H9 (cell line): ENCODE measurements at regions not wholly inside any gene's neighbourhood (a gene's known extent, or its start where the extent isn't known, plus 50 kb on each side); places are given as distances from the start of the nearest gene placed in this dataset.

Experiments used
- DNase-seq: peaks from one replicate; pipeline ENCODE4 v3.0.0-alpha.2; 2017
- H2AFZ ChIP-seq: one replicate; pipeline ENCODE4 v1.6.1; 2013; ENCODE audit warnings: mild to moderate bottlenecking, low read length, control low read depth, moderate library complexity
- H2AK5ac ChIP-seq: 2 replicates; pipeline ENCODE4 v1.6.1; 2013; ENCODE audit warnings: low read length, control low read depth, mixed read lengths; ENCODE audit not compliant: insufficient read length
- H2BK120ac ChIP-seq: one replicate; pipeline ENCODE4 v1.6.1; 2013; ENCODE audit warnings: low read depth, mild to moderate bottlenecking, low read length, control low read depth, inconsistent platforms; ENCODE audit not compliant: poor library complexity, severe bottlenecking
- H2BK12ac ChIP-seq: 2 replicates; pipeline ENCODE4 v1.6.1; 2013; ENCODE audit warnings: low read length, control low read depth, mixed read lengths, low read depth; ENCODE audit not compliant: insufficient read length
- H2BK15ac ChIP-seq: 2 replicates; pipeline ENCODE4 v1.6.1; 2013; ENCODE audit warnings: low read depth, low read length, control low read depth
- H2BK20ac ChIP-seq: one replicate; pipeline ENCODE4 v1.6.1; 2013; ENCODE audit warnings: low read depth, mild to moderate bottlenecking, low read length, control low read depth, inconsistent platforms; ENCODE audit not compliant: poor library complexity, severe bottlenecking
- H2BK5ac ChIP-seq: 2 replicates; pipeline ENCODE4 v1.6.1; 2013; ENCODE audit warnings: low read length, control low read depth, mixed read lengths; ENCODE audit not compliant: insufficient read length
- H3K14ac ChIP-seq: 2 replicates; pipeline ENCODE4 v1.6.1; 2013; ENCODE audit warnings: low read length, control low read depth; ENCODE audit not compliant: insufficient read depth
- H3K18ac ChIP-seq: 2 replicates; pipeline ENCODE4 v1.6.1; 2013; ENCODE audit warnings: low read depth, mild to moderate bottlenecking, mixed read lengths, low read length, control low read depth; ENCODE audit not compliant: insufficient read length
- H3K23ac ChIP-seq: 2 replicates; pipeline ENCODE4 v1.6.1; 2013; ENCODE audit warnings: low read length, control low read depth, mixed read lengths, low read depth; ENCODE audit not compliant: insufficient read length
- H3K23me2 ChIP-seq: 2 replicates; pipeline ENCODE4 v1.6.1; 2013; ENCODE audit warnings: low read depth, mild to moderate bottlenecking, mixed read lengths, low read length, control low read depth; ENCODE audit not compliant: insufficient read length, poor library complexity, severe bottlenecking
- H3K27ac ChIP-seq: 2 replicates; pipeline ENCODE4 v1.5.1; 2013; ENCODE audit warnings: low read length, control low read depth, mixed read lengths, low read depth; ENCODE audit not compliant: insufficient read length
- H3K27me3 ChIP-seq: 2 replicates; pipeline ENCODE4 v1.6.1; 2013; ENCODE audit warnings: low read length, control low read depth, inconsistent platforms; ENCODE audit not compliant: insufficient read depth
- H3K4ac ChIP-seq: 2 replicates; pipeline ENCODE4 v1.6.1; 2013; ENCODE audit warnings: low read depth, mild to moderate bottlenecking, control low read depth, inconsistent platforms, low read length, moderate library complexity
- H3K4me1 ChIP-seq: 2 replicates; pipeline ENCODE4 v1.6.1; 2013; ENCODE audit warnings: low read length, control low read depth, inconsistent platforms; ENCODE audit not compliant: insufficient read depth
- H3K4me2 ChIP-seq: 2 replicates; pipeline ENCODE4 v1.6.1; 2013; ENCODE audit warnings: low read length, control low read depth, mixed read lengths; ENCODE audit not compliant: insufficient read length, insufficient read depth
- H3K56ac ChIP-seq: 2 replicates; pipeline ENCODE4 v1.6.1; 2013; ENCODE audit warnings: low read depth, mild to moderate bottlenecking, mixed read lengths, low read length, control low read depth; ENCODE audit not compliant: insufficient read length
- H3K79me1 ChIP-seq: 2 replicates; pipeline ENCODE4 v1.6.1; 2013; ENCODE audit warnings: low read depth, mild to moderate bottlenecking, moderate library complexity, low read length, control low read depth, inconsistent platforms; ENCODE audit not compliant: insufficient read depth, poor library complexity, severe bottlenecking
- H3K79me2 ChIP-seq: 2 replicates; pipeline ENCODE4 v1.6.1; 2013; ENCODE audit warnings: low read length, control low read depth, inconsistent platforms; ENCODE audit not compliant: insufficient read depth
- H3K9ac ChIP-seq: 2 replicates; pipeline ENCODE4 v1.6.1; 2013; ENCODE audit warnings: low read length, control low read depth, mixed read lengths; ENCODE audit not compliant: insufficient read length; ENCODE audit errors: extremely low read depth
- H3K9me3 ChIP-seq: one replicate; pipeline ENCODE4 v1.6.1; 2013; ENCODE audit warnings: low read depth, low read length, inconsistent platforms; ENCODE audit not compliant: control insufficient read depth
- H3T11ph ChIP-seq: one replicate; pipeline ENCODE4 v1.6.1; 2013; ENCODE audit warnings: mild to moderate bottlenecking, low read length, control low read depth, inconsistent platforms
- H4K20me1 ChIP-seq: one replicate; pipeline ENCODE4 v1.6.1; 2013; ENCODE audit not compliant: control insufficient read depth, insufficient read length, insufficient read depth
- H4K5ac ChIP-seq: 2 replicates; pipeline ENCODE4 v1.6.1; 2013; ENCODE audit warnings: low read depth, mild to moderate bottlenecking, mixed read lengths, low read length, control low read depth; ENCODE audit not compliant: insufficient read length
- H4K8ac ChIP-seq: replicated peaks from 2 replicates; pipeline ENCODE4 v1.6.1; 2013; ENCODE audit warnings: low read length, control low read depth, mixed read lengths, low read depth; ENCODE audit not compliant: insufficient read length
- H4K91ac ChIP-seq: 2 replicates; pipeline ENCODE4 v1.6.1; 2013; ENCODE audit warnings: low read depth, mild to moderate bottlenecking, moderate library complexity, mixed read lengths, low read length, control low read depth; ENCODE audit not compliant: insufficient read length
- H3K27ac Mint-ChIP-seq, 3 experiments: 2 replicates in 2 of 3; 3 replicates in 1 of 3; pipeline ENCODE4 v1.8.0; 2020 to 2021; ENCODE audit warnings: mixed read lengths in 3 of 3, mild to moderate bottlenecking in 1 of 3, moderate library complexity in 1 of 3
- H3K27me3 Mint-ChIP-seq: 2 replicates; pipeline ENCODE4 v1.8.0; 2021; ENCODE audit warnings: low read depth, mild to moderate bottlenecking, moderate library complexity, mixed read lengths
- H3K36me3 Mint-ChIP-seq, 3 experiments: 2 replicates in 2 of 3; 3 replicates in 1 of 3; pipeline ENCODE4 v1.8.0; 2020 to 2021; ENCODE audit warnings: low read depth in 3 of 3, mixed read lengths in 3 of 3; ENCODE audit not compliant: insufficient read depth in 1 of 3
- H3K4me1 Mint-ChIP-seq, 2 experiments: 2 replicates each; pipeline ENCODE4 v1.8.0; 2020; ENCODE audit warnings: mixed read lengths in 2 of 2
- H3K4me3 Mint-ChIP-seq, 2 experiments: 2 replicates in 1 of 2; 3 replicates in 1 of 2; pipeline ENCODE4 v1.8.0; 2020 to 2021; ENCODE audit warnings: mild to moderate bottlenecking in 2 of 2, mixed read lengths in 2 of 2, moderate library complexity in 1 of 2
- H3K9me3 Mint-ChIP-seq, 2 experiments: 2 replicates in 1 of 2; 3 replicates in 1 of 2; pipeline ENCODE4 v1.8.0; 2020; ENCODE audit warnings: mild to moderate bottlenecking in 2 of 2, mixed read lengths in 2 of 2, moderate library complexity in 1 of 2
- WGBS: extraction: QIAGEN DNeasy Blood & Tissue Kit; methylation state at CpG from one replicate; pipeline ENCODE4 v1.1.7; 2013; ENCODE audit warnings: missing lambda C conversion rate, low lambda C conversion rate, mixed read lengths; ENCODE audit not compliant: insufficient read length; ENCODE audit errors: extremely low coverage; 5-methylcytosine and 5-hydroxymethylcytosine counted together
- TF ChIP-seq, protein P1 (sequence below): fragments of 200-600 bp; sonication (generic); conservative IDR thresholded peaks from 3 replicates; pipeline ENCODE4 v1.8.0; 2021; ENCODE audit warnings: antibody characterized with exemption, mild to moderate bottlenecking

DNA sequence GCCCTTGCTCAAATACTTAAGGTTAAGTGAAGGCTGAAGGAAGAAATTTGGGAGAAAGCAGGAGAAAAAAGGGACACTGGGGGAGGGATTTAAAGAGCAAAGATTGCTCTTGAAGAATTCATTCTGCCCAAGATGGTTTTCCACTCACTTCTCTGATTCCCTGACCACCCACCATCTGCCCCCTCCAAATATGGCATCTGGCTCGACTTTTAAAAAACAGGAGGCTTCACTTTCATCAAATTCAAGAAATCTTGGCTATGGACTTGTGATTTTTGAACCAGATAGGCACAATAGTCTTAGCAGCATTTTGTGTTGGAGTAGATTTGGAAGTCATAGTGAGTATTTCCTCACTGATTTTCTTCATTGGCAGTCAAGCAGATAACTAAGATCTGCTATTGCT lies 574.4 kb upstream of the SUCLG2 start:
- Histone ChIP-seq H3K4me2 (no peak overlapping the region), H2BK12ac (no peak overlapping the region)

More for the DNA sequence above, 574.4 kb upstream of the SUCLG2 start:
- Mint-ChIP-seq H3K27me3 (no peaks in the 10 kb centered on the region), H3K27ac (no peak overlapping the region), H3K9me3 (peaks cover 0 to 6% of the 10 kb centered on the region in 2 experiments; a peak in 2 of 5 replicates), H3K36me3 (peaks cover 0 to 6% (median 3%) of the 10 kb centered on the region in 3 experiments; a peak in 4 of 7 replicates), H3K4me3 (no peak overlapping the region), H3K4me1 (no peaks in the 10 kb centered on the region)
- H2BK15ac ChIP-seq: no peak overlapping the region
- WGBS: no CpG with 5 or more reads among the region's 1 CpG
- H3K56ac ChIP-seq: no peak overlapping the region
- H3K23me2 ChIP-seq: no peaks in the 10 kb centered on the region
- H3K9ac ChIP-seq: no peak overlapping the region
- TF ChIP-seq, protein P1, sequence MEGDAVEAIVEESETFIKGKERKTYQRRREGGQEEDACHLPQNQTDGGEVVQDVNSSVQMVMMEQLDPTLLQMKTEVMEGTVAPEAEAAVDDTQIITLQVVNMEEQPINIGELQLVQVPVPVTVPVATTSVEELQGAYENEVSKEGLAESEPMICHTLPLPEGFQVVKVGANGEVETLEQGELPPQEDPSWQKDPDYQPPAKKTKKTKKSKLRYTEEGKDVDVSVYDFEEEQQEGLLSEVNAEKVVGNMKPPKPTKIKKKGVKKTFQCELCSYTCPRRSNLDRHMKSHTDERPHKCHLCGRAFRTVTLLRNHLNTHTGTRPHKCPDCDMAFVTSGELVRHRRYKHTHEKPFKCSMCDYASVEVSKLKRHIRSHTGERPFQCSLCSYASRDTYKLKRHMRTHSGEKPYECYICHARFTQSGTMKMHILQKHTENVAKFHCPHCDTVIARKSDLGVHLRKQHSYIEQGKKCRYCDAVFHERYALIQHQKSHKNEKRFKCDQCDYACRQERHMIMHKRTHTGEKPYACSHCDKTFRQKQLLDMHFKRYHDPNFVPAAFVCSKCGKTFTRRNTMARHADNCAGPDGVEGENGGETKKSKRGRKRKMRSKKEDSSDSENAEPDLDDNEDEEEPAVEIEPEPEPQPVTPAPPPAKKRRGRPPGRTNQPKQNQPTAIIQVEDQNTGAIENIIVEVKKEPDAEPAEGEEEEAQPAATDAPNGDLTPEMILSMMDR: no peak
- no peak for DNase-seq
- H3K23ac ChIP-seq: no peak overlapping the region
- no peak overlapping the region for H4K8ac ChIP-seq
- no peaks in the 10 kb centered on the region for H3K79me2 ChIP-seq
- H3T11ph ChIP-seq: no peak overlapping the region
- H3K4ac ChIP-seq: no peak overlapping the region
- no peak overlapping the region for H3K27ac ChIP-seq
- H3K27me3 ChIP-seq: no peaks in the 10 kb centered on the region
- H3K9me3 ChIP-seq: no peaks in the 10 kb centered on the region
- no peak overlapping the region for H2BK5ac ChIP-seq
- no peak overlapping the region for H2AK5ac ChIP-seq
- H2BK120ac ChIP-seq: no peak overlapping the region
- no peak overlapping the region for H4K5ac ChIP-seq
- no peaks in the 10 kb centered on the region for H3K4me1 ChIP-seq
- no peaks in the 10 kb centered on the region for H4K20me1 ChIP-seq
- no peak overlapping the region for H3K18ac ChIP-seq
- H2BK20ac ChIP-seq: no peak overlapping the region
- H3K79me1 ChIP-seq: no peaks in the 10 kb centered on the region
- H4K91ac ChIP-seq: no peak overlapping the region
- H2AFZ ChIP-seq: no peak overlapping the region
- no peak overlapping the region for H3K14ac ChIP-seq
